ENCODE measurements at regions not wholly inside any gene's neighbourhood (a gene's known extent, or its start where the extent isn't known, plus 50 kb on each side); places are given as distances from the start of the nearest gene placed in this dataset.
A peak's percentile ranks its signal among the peaks of the same experiment; 100 is the strongest.

- Histone ChIP-seq H3K27ac (ENCODE audit: insufficient read depth, low read length) (no peak overlapping the region), H3K36me3 (ENCODE audit: control insufficient read depth, insufficient read depth, low read length) (no peaks in the 10 kb centered on the region), H3K79me2 (ENCODE audit: control insufficient read depth, insufficient read depth, low read length) (no peaks in the 10 kb centered on the region), H3K4me1 (ENCODE audit: control insufficient read depth, extremely low read depth, insufficient read depth, low read length) (no peaks in the 10 kb centered on the region), H3K4me3 (replicated peaks in 1 of 4; ENCODE audit: control extremely low read depth in 1 of 4, insufficient read depth in 1 of 4, low read depth in 3 of 4, low read length in 4 of 4) (no peak overlapping the region), H3K9ac (ENCODE audit: insufficient read depth, low read length) (no peak overlapping the region), H4K20me1 (ENCODE audit: control insufficient read depth, extremely low read depth, insufficient read depth, low read length) (no peaks in the 10 kb centered on the region), H3K9me3 (ENCODE audit: control insufficient read depth, insufficient read depth, low read depth, low read length) (no peaks in the 10 kb centered on the region), H3K27me3 (ENCODE audit: control insufficient read depth, insufficient read depth, low read length) (no peaks in the 10 kb centered on the region), H2AFZ (ENCODE audit: low read length) (no peak overlapping the region), H3K4me2 (ENCODE audit: extremely low read depth, insufficient read depth, low read length) (no peak overlapping the region)
- DNase-seq (ENCODE audit: low read depth in 2 of 2) = no peak
- TF ChIP-seq CTCF (conservative IDR thresholded peaks at IDR 0.05 in 1 of 2, IDR thresholded peaks at IDR 0.05 in 1 of 2; ENCODE audit: low read depth in 1 of 2, low read length in 2 of 2) = no peak
- no peak for TF ChIP-seq EZH2 (IDR thresholded peaks at IDR 0.05; ENCODE audit: low read length, missing control alignments)
Observed at GRCh38 chr13:38053896-38054295, 184.3 kb upstream of the TRPC4 start.

GRCh38 chr13:38046049-38046376, 176.4 kb upstream of the TRPC4 start:
- H3K27me3 ChIP-seq (ENCODE audit: control insufficient read depth, insufficient read depth, low read length) = no peaks in the 10 kb centered on the region
- no peak overlapping the region for H3K9ac ChIP-seq (ENCODE audit: insufficient read depth, low read length)
- H3K4me2 ChIP-seq (ENCODE audit: extremely low read depth, insufficient read depth, low read length) = no peak overlapping the region
- no peaks in the 10 kb centered on the region for H3K4me1 ChIP-seq (ENCODE audit: control insufficient read depth, extremely low read depth, insufficient read depth, low read length)
- no peak for DNase-seq (ENCODE audit: low read depth in 2 of 2)
- no peaks in the 10 kb centered on the region for H3K36me3 ChIP-seq (ENCODE audit: control insufficient read depth, insufficient read depth, low read length)
- H4K20me1 ChIP-seq (ENCODE audit: control insufficient read depth, extremely low read depth, insufficient read depth, low read length) = no peaks in the 10 kb centered on the region
- no peak overlapping the region for H3K27ac ChIP-seq (ENCODE audit: insufficient read depth, low read length)
- H3K9me3 ChIP-seq (ENCODE audit: control insufficient read depth, insufficient read depth, low read depth, low read length) = no peaks in the 10 kb centered on the region
- no peak overlapping the region for H2AFZ ChIP-seq (ENCODE audit: low read length)
- no peak for TF ChIP-seq CTCF (conservative IDR thresholded peaks at IDR 0.05 in 1 of 2, IDR thresholded peaks at IDR 0.05 in 1 of 2; ENCODE audit: low read depth in 1 of 2, low read length in 2 of 2)
- TF ChIP-seq EZH2 (IDR thresholded peaks at IDR 0.05; ENCODE audit: low read length, missing control alignments) = no peak
- no peak overlapping the region for H3K4me3 ChIP-seq (replicated peaks in 1 of 4; ENCODE audit: control extremely low read depth in 1 of 4, insufficient read depth in 1 of 4, low read depth in 3 of 4, low read length in 4 of 4)
- no peaks in the 10 kb centered on the region for H3K79me2 ChIP-seq (ENCODE audit: control insufficient read depth, insufficient read depth, low read length)

GRCh38 chr13:38045278-38046048, 175.9 kb upstream of the TRPC4 start:
- H3K9ac ChIP-seq (ENCODE audit: insufficient read depth, low read length) = no peak overlapping the region
- H3K79me2 ChIP-seq (ENCODE audit: control insufficient read depth, insufficient read depth, low read length) = no peaks in the 10 kb centered on the region
- no peak overlapping the region for H3K4me3 ChIP-seq (replicated peaks in 1 of 4; ENCODE audit: control extremely low read depth in 1 of 4, insufficient read depth in 1 of 4, low read depth in 3 of 4, low read length in 4 of 4)
- no peaks in the 10 kb centered on the region for H4K20me1 ChIP-seq (ENCODE audit: control insufficient read depth, extremely low read depth, insufficient read depth, low read length)
- no peaks in the 10 kb centered on the region for H3K4me1 ChIP-seq (ENCODE audit: control insufficient read depth, extremely low read depth, insufficient read depth, low read length)
- DNase-seq (ENCODE audit: low read depth in 2 of 2) = peak; percentile 27 to 46
- no peaks in the 10 kb centered on the region for H3K9me3 ChIP-seq (ENCODE audit: control insufficient read depth, insufficient read depth, low read depth, low read length)
- H3K4me2 ChIP-seq (ENCODE audit: extremely low read depth, insufficient read depth, low read length) = no peak overlapping the region
- H3K27me3 ChIP-seq (ENCODE audit: control insufficient read depth, insufficient read depth, low read length) = no peaks in the 10 kb centered on the region
- no peak for TF ChIP-seq EZH2 (IDR thresholded peaks at IDR 0.05; ENCODE audit: low read length, missing control alignments)
- peak; percentile 22 to 60 for TF ChIP-seq CTCF (conservative IDR thresholded peaks at IDR 0.05 in 1 of 2, IDR thresholded peaks at IDR 0.05 in 1 of 2; ENCODE audit: low read depth in 1 of 2, low read length in 2 of 2)
- H3K36me3 ChIP-seq (ENCODE audit: control insufficient read depth, insufficient read depth, low read length) = no peaks in the 10 kb centered on the region
- H2AFZ ChIP-seq (ENCODE audit: low read length) = peak overlapping the region; percentile 16
- no peak overlapping the region for H3K27ac ChIP-seq (ENCODE audit: insufficient read depth, low read length)

Data from fibroblast of lung (primary cell).